Naive thymus-derived CD4-positive, alpha-beta T cell (primary cell): ENCODE measurements at regions not wholly inside any gene's neighbourhood (a gene's known extent, or its start where the extent isn't known, plus 50 kb on each side); places are given as distances from the start of the nearest gene placed in this dataset.
A peak's percentile ranks its signal among the peaks of the same experiment; 100 is the strongest.

Experiments
- ATAC-seq: fragments of 150-1000 bp; cut with Tn5 transposase; 2 replicates; pipeline ENCODE4 v1.10.0; 2021; ENCODE audit warnings: mild to moderate bottlenecking, moderate library complexity
- CTCF ChIA-PET: fragments of 350-600 bp; sonication (Branson Sonifier 250); formaldehyde crosslinking; loops from one replicate; lab custom pipeline; 2021; ENCODE audit warnings: antibody characterized with exemption; lab: Charles Lee
- POLR2A ChIA-PET: fragments of 350-600 bp; sonication (Branson Sonifier 250); formaldehyde crosslinking; loops from one replicate; lab custom pipeline; 2021; ENCODE audit warnings: antibody characterized with exemption, inconsistent platforms; lab: Charles Lee
- DNase-seq, 9 donors: peaks; one replicate each; pipeline versions ENCODE4 v3.0.0 to v3.0.0-alpha.2; 2020 to 2022; ENCODE audit warnings: mixed read lengths in 1 of 9
- H3K27ac ChIP-seq: one replicate; pipeline ENCODE4 v1.7.0; 2013; ENCODE audit warnings: mild to moderate bottlenecking, low read depth, low read length, moderate library complexity
- H3K27me3 ChIP-seq, 2 donors: one replicate each; pipeline ENCODE4 v1.7.0; 2013; ENCODE audit warnings: low read length in 2 of 2, mild to moderate bottlenecking in 2 of 2, moderate library complexity in 2 of 2; ENCODE audit not compliant: control insufficient read depth in 2 of 2, insufficient read depth in 2 of 2
- H3K36me3 ChIP-seq, 3 experiments: 1 replicate in 2 of 3; 2 replicates in 1 of 3; pipeline ENCODE4 v1.7.0; 2013; ENCODE audit warnings: low read length in 3 of 3, mild to moderate bottlenecking in 3 of 3, moderate library complexity in 1 of 3; ENCODE audit not compliant: insufficient read depth in 3 of 3, control insufficient read depth in 2 of 3
- H3K4me1 ChIP-seq, 2 donors: one replicate each; pipeline ENCODE4 v1.7.0; 2013; ENCODE audit warnings: low read length in 2 of 2, mild to moderate bottlenecking in 2 of 2, moderate library complexity in 1 of 2; ENCODE audit not compliant: control insufficient read depth in 2 of 2, insufficient read depth in 2 of 2
- H3K4me3 ChIP-seq: 2 replicates; pipeline ENCODE4 v1.7.0; 2013; ENCODE audit warnings: mild to moderate bottlenecking, low read length
- H3K9me3 ChIP-seq, 3 experiments: 1 replicate in 2 of 3; 2 replicates in 1 of 3; pipeline ENCODE4 v1.7.0; 2013; ENCODE audit warnings: low read length in 3 of 3; ENCODE audit not compliant: control insufficient read depth in 2 of 3
- H3K27ac Mint-ChIP-seq, 9 donors: one replicate each; pipeline ENCODE4 v1.8.0; 2020 to 2022; ENCODE audit warnings: mixed read lengths in 9 of 9, mild to moderate bottlenecking in 8 of 9, moderate library complexity in 5 of 9, inconsistent platforms in 2 of 9
- H3K27me3 Mint-ChIP-seq, 5 donors: one replicate each; pipeline ENCODE4 v1.8.0; 2021 to 2022; ENCODE audit warnings: mixed read lengths in 5 of 5, mild to moderate bottlenecking in 1 of 5
- H3K36me3 Mint-ChIP-seq, 5 donors: one replicate each; pipeline ENCODE4 v1.8.0; 2020 to 2022; ENCODE audit warnings: mixed read lengths in 5 of 5, mild to moderate bottlenecking in 3 of 5, inconsistent platforms in 1 of 5
- H3K4me1 Mint-ChIP-seq, 7 donors: one replicate each; pipeline ENCODE4 v1.8.0; 2020 to 2022; ENCODE audit warnings: mixed read lengths in 7 of 7, mild to moderate bottlenecking in 3 of 7, inconsistent platforms in 1 of 7
- H3K4me3 Mint-ChIP-seq, 10 donors: one replicate each; pipeline ENCODE4 v1.8.0; 2020 to 2022; ENCODE audit warnings: mild to moderate bottlenecking in 10 of 10, mixed read lengths in 10 of 10, moderate library complexity in 6 of 10, inconsistent platforms in 2 of 10
- H3K9me3 Mint-ChIP-seq, 11 donors: one replicate each; pipeline ENCODE4 v1.8.0; 2020 to 2022; ENCODE audit warnings: mixed read lengths in 11 of 11, mild to moderate bottlenecking in 4 of 11, inconsistent platforms in 1 of 11, moderate library complexity in 1 of 11
- intact Hi-C, 2 donors: fragments of 100-400 bp; cut with micrococcal nuclease; formaldehyde crosslinking; loops; one replicate each; pipeline ENCODE4 v1.15.1; 2023

DNA sequence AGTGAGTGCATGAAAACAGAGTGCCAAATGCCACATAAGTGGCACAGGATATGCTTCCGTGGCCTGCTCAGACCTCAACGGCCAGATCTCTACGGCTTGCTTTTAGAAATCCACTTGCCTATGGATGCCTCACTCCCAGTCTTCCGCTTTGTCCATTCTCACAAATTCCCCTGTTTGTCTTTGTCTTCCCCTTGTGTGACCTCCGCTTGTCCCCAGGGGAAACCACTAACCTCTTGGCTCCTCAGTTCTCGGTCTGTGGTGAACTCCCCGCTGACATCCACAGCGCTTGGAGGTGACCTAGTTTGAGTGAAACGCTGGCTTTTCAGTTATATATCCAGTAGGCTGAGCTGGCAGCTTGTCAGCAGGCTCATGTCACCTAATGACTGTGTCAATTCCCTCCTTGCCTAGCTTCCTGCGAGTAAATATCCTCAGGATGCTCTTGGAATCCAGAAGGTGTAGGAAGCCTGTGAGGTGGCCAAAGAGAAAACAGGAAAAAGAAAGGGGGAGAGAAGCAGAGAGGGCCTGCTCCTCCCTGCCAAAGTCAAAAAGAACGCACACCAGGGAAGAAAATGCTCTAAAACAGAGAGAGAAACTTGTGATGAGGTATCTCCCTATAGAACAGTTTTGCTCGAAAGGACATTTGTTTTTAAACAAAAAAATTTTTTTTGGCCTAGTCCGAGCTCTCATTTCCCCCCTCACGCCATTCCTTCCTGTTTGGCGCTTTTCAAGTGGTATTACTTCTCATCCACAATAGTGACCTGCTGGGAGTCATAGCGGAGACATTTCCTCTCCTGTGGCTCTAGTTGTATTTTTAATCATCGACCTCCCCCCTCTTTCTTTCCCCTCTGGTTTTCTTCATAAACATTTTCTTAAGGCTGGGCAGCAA is 101.6 kb upstream of the SPRY4 start:
- Histone ChIP-seq H3K9me3 (no peaks in the 10 kb centered on the region), H3K4me1 (peaks cover 5 to 13% of the 10 kb centered on the region in 2 donors), H3K27ac (no peak overlapping the region), H3K4me3 (no peak overlapping the region), H3K27me3 (no peaks in the 10 kb centered on the region), H3K36me3 (no peaks in the 10 kb centered on the region)
- H3K27ac Mint-ChIP-seq, result peak overlapping the region in 2 of 9 donors; percentile 14
- ATAC-seq, result peak; percentile 73
- CTCF ChIA-PET, result interaction anchor here (0.6 to 0.7 kb wide), 2 partner anchors 10 to 17 kb away, joined by 3 to 5 read pairs; no protein-coding TSS in a partner anchor
- H3K9me3 Mint-ChIP-seq, result peaks cover 0 to 16% (median 9%) of the 10 kb centered on the region in 11 donors
- no peaks in the 10 kb centered on the region for H3K27me3 Mint-ChIP-seq
- DNase-seq, result peak in 3 of 9 donors; percentile 17 to 32 (median 18)
- POLR2A ChIA-PET, result interaction anchor here (1.0 kb wide), 1 partner anchor 18 kb away, joined by 3 read pairs; no protein-coding TSS in a partner anchor
- peaks cover 9 to 53% (median 30%) of the 10 kb centered on the region in 7 donors for H3K4me1 Mint-ChIP-seq
- H3K36me3 Mint-ChIP-seq, result peaks cover 0 to 12% (median 4%) of the 10 kb centered on the region in 5 donors
- intact Hi-C loops, result no loop called here
- H3K4me3 Mint-ChIP-seq, result peak overlapping the region in 2 of 10 donors; percentile 46 to 53

GRCh38 chr5:142425286-142426065 is 100.7 kb upstream of the SPRY4 start:
- Mint-ChIP-seq H3K4me1 (peaks cover 18 to 57% (median 34%) of the 10 kb centered on the region in 7 donors), H3K4me3 (peak overlapping the region in 2 of 10 donors; percentile 46 to 53), H3K27me3 (no peaks in the 10 kb centered on the region), H3K9me3 (peaks cover 0 to 16% (median 9%) of the 10 kb centered on the region in 11 donors), H3K27ac (no peak overlapping the region), H3K36me3 (peaks cover 0 to 12% (median 4%) of the 10 kb centered on the region in 5 donors)
- no peak overlapping the region for H3K4me3 ChIP-seq
- ATAC-seq (no peak), DNase-seq (no peak)
- H3K27ac ChIP-seq, result no peak overlapping the region
- no peaks in the 10 kb centered on the region for H3K36me3 ChIP-seq
- peaks cover 12 to 22% of the 10 kb centered on the region in 2 donors for H3K4me1 ChIP-seq
- ChIA-PET CTCF (interaction anchor here (0.7 kb wide), 1 partner anchor 10 kb away, joined by 3 read pairs; no protein-coding TSS in a partner anchor), POLR2A (no interaction called here)
- intact Hi-C loops, result no loop called here
- H3K27me3 ChIP-seq, result no peaks in the 10 kb centered on the region
- no peaks in the 10 kb centered on the region for H3K9me3 ChIP-seq

DNA sequence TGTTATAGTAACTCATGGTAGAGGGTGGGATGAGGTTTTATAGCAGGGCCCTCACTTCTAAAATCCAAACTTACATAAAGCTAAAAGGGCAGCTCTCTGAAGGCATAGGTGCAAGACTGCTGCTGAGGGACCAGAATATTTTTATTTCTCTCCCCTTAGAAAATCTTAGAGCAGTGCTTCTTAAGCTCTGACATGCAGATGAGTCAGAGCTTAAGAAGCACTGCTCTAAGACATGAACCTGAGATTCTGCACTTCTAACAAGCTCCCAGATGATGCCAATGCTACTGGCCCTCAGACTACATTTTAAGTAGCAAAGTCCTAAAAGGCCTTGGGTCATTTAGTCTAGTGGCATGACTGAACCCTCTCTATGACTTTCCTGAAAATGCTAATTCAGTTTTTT is 97.6 kb upstream of the SPRY4 start:
- intact Hi-C loops, result no loop called here
- DNase-seq (no peak), ATAC-seq (no peak)
- Mint-ChIP-seq H3K36me3 (peaks cover 0 to 12% (median 4%) of the 10 kb centered on the region in 5 donors), H3K27ac (no peak overlapping the region), H3K4me3 (no peak overlapping the region), H3K27me3 (no peaks in the 10 kb centered on the region), H3K9me3 (peaks cover 1 to 16% (median 9%) of the 10 kb centered on the region in 11 donors), H3K4me1 (peaks cover 23 to 72% (median 48%) of the 10 kb centered on the region in 7 donors)
- Histone ChIP-seq H3K4me3 (no peak overlapping the region), H3K27me3 (no peaks in the 10 kb centered on the region), H3K36me3 (no peaks in the 10 kb centered on the region), H3K9me3 (no peaks in the 10 kb centered on the region), H3K27ac (no peak overlapping the region), H3K4me1 (peaks cover 12 to 31% of the 10 kb centered on the region in 2 donors)
- POLR2A ChIA-PET, result interaction anchor here (1.5 kb wide), 1 partner anchor 11 kb away, joined by 7 read pairs; no protein-coding TSS in a partner anchor
- CTCF ChIA-PET, result interaction anchor here (0.6 to 0.7 kb wide), 2 partner anchors 362 to 430 kb away, joined by 3 to 4 read pairs; no protein-coding TSS in a partner anchor

- Histone ChIP-seq H3K27me3 (no peaks in the 10 kb centered on the region), H3K27ac (no peak overlapping the region), H3K36me3 (no peaks in the 10 kb centered on the region), H3K4me1 (peaks cover 12 to 31% of the 10 kb centered on the region in 2 donors), H3K4me3 (no peak overlapping the region), H3K9me3 (no peaks in the 10 kb centered on the region)
- Mint-ChIP-seq H3K4me1 (peaks cover 23 to 66% (median 48%) of the 10 kb centered on the region in 7 donors), H3K9me3 (peaks cover 1 to 16% (median 9%) of the 10 kb centered on the region in 11 donors), H3K36me3 (peaks cover 0 to 12% (median 4%) of the 10 kb centered on the region in 5 donors), H3K4me3 (peak overlapping the region; percentile 32 to 69 (median 60)), H3K27me3 (no peaks in the 10 kb centered on the region), H3K27ac (peak overlapping the region in 2 of 9 donors; percentile 8 to 24)
- intact Hi-C loops, result no loop called here
- DNase-seq (peak in 2 of 9 donors; percentile 14 to 19), ATAC-seq (no peak)
- ChIA-PET POLR2A (interaction anchor here (0.6 to 1.5 kb wide), 2 partner anchors 11 to 60 kb away, joined by 4 to 7 read pairs; no protein-coding TSS in a partner anchor), CTCF (interaction anchor here (0.6 to 2.2 kb wide), 3 partner anchors 8 to 429 kb away, joined by 3 to 5 read pairs (median 4); no protein-coding TSS in a partner anchor)
Observed at GRCh38 chr5:142421621-142422397, 97.0 kb upstream of the SPRY4 start.

- Mint-ChIP-seq H3K4me3 (peak overlapping the region; percentile 32 to 69 (median 60)), H3K4me1 (peaks cover 21 to 60% (median 45%) of the 10 kb centered on the region in 7 donors), H3K9me3 (peaks cover 1 to 15% (median 9%) of the 10 kb centered on the region in 11 donors), H3K36me3 (peaks cover 0 to 12% (median 4%) of the 10 kb centered on the region in 5 donors), H3K27ac (peak overlapping the region in 2 of 9 donors; percentile 1 to 8), H3K27me3 (no peaks in the 10 kb centered on the region)
- ATAC-seq, result no peak
- H3K27me3 ChIP-seq, result no peaks in the 10 kb centered on the region
- H3K36me3 ChIP-seq, result no peaks in the 10 kb centered on the region
- H3K9me3 ChIP-seq, result no peaks in the 10 kb centered on the region
- H3K4me3 ChIP-seq, result no peak overlapping the region
- intact Hi-C loops, result no loop called here
- no peak overlapping the region for H3K27ac ChIP-seq
- CTCF ChIA-PET, result interaction anchor here (2.2 kb wide), 1 partner anchor 9 kb away, joined by 5 read pairs; no protein-coding TSS in a partner anchor
- H3K4me1 ChIP-seq, result peaks cover 12 to 27% of the 10 kb centered on the region in 2 donors
- DNase-seq, result no peak
- POLR2A ChIA-PET, result interaction anchor here (1.5 kb wide), 1 partner anchor 12 kb away, joined by 7 read pairs; no protein-coding TSS in a partner anchor
Observed at GRCh38 chr5:142421228-142421617, 96.4 kb upstream of the SPRY4 start.
